HG02852 (cell line): ENCODE measurements at regions not wholly inside any gene's neighbourhood (a gene's known extent, or its start where the extent isn't known, plus 50 kb on each side); places are given as distances from the start of the nearest gene placed in this dataset.

Experiments used
- ATAC-seq: cut with Tn5 transposase; IDR thresholded peaks from one replicate; pipeline ENCODE4 v1.9.1; 2021; ENCODE audit warnings: mild to moderate bottlenecking, moderate library complexity; ENCODE audit not compliant: unreplicated experiment

- no peak for ATAC-seq
Measured at GRCh38 chr10:113219446-113219845, 269.4 kb downstream of the TCF7L2 start.

GRCh38 chr10:113221756-113222168 is 271.7 kb downstream of the TCF7L2 start:
- no peak for ATAC-seq

GRCh38 chr10:113222207-113222606 is 272.2 kb downstream of the TCF7L2 start:
- ATAC-seq: no peak

- ATAC-seq: no peak
Measured at GRCh38 chr10:113225364-113225763, 275.3 kb downstream of the TCF7L2 start.

GRCh38 chr10:113225903-113226302 is 275.9 kb downstream of the TCF7L2 start:
- no peak for ATAC-seq

- no peak for ATAC-seq
Measured at GRCh38 chr10:113226399-113226798, 276.4 kb downstream of the TCF7L2 start.

GRCh38 chr10:113226831-113227445 is 276.9 kb downstream of the TCF7L2 start:
- ATAC-seq: no peak

- no peak for ATAC-seq
Measured at GRCh38 chr10:113228530-113228929, 278.5 kb downstream of the TCF7L2 start.

GRCh38 chr10:113230011-113230610 is 280.1 kb downstream of the TCF7L2 start:
- no peak for ATAC-seq

- no peak for ATAC-seq
Measured at GRCh38 chr10:113232928-113233511, 283.0 kb downstream of the TCF7L2 start.

- no peak for ATAC-seq
Measured at GRCh38 chr10:113234481-113234880, 284.4 kb downstream of the TCF7L2 start.

GRCh38 chr10:113235508-113235907 is 285.5 kb downstream of the TCF7L2 start:
- ATAC-seq: no peak

- no peak for ATAC-seq
Measured at GRCh38 chr10:113236998-113237397, 287.0 kb downstream of the TCF7L2 start.

- no peak for ATAC-seq
Measured at GRCh38 chr10:113239566-113240350, 289.7 kb downstream of the TCF7L2 start.

GRCh38 chr10:113240736-113241135 is 290.7 kb downstream of the TCF7L2 start:
- ATAC-seq: no peak

- no peak for ATAC-seq
Measured at GRCh38 chr10:113241599-113242360, 291.7 kb downstream of the TCF7L2 start.

GRCh38 chr10:113243311-113243710 is 293.3 kb downstream of the TCF7L2 start:
- ATAC-seq: no peak

- ATAC-seq: no peak
Measured at GRCh38 chr10:113244750-113245149, 294.7 kb downstream of the TCF7L2 start.

GRCh38 chr10:113245286-113245685 is 295.2 kb downstream of the TCF7L2 start:
- ATAC-seq: no peak

GRCh38 chr10:113247050-113247449 is 297.0 kb downstream of the TCF7L2 start:
- ATAC-seq: no peak
